ENCODE measurements at regions not wholly inside any gene's neighbourhood (a gene's known extent, or its start where the extent isn't known, plus 50 kb on each side); places are given as distances from the start of the nearest gene placed in this dataset.

DNA sequence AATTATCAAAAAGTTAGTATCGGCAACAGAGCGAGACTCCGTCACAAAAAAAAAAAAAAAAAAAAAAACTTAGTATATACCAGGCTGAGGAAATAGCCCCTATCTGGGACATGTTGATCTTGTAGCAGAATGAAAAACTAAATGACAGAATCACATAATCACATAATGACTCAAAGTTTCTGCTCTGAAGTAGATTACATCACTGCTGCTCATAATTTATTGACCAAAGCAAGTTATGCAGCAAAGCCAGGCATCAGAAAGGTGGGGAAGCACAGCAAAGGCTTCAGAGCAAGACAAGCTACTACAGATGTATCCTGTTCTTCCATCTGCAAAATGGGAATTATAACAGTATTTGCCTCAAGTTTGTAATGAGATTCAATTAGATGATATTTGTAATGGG lies 68.1 kb downstream of the BOD1L2 start:
- no peak for DNase-seq
- ATAC-seq: no peak
- no peaks in the 10 kb centered on the region for H3K36me3 ChIP-seq
- no peak overlapping the region for H3K4me3 ChIP-seq
- H3K9me3 ChIP-seq: no peaks in the 10 kb centered on the region
- TF ChIP-seq, protein P1, sequence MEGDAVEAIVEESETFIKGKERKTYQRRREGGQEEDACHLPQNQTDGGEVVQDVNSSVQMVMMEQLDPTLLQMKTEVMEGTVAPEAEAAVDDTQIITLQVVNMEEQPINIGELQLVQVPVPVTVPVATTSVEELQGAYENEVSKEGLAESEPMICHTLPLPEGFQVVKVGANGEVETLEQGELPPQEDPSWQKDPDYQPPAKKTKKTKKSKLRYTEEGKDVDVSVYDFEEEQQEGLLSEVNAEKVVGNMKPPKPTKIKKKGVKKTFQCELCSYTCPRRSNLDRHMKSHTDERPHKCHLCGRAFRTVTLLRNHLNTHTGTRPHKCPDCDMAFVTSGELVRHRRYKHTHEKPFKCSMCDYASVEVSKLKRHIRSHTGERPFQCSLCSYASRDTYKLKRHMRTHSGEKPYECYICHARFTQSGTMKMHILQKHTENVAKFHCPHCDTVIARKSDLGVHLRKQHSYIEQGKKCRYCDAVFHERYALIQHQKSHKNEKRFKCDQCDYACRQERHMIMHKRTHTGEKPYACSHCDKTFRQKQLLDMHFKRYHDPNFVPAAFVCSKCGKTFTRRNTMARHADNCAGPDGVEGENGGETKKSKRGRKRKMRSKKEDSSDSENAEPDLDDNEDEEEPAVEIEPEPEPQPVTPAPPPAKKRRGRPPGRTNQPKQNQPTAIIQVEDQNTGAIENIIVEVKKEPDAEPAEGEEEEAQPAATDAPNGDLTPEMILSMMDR (IDR thresholded peaks at IDR 0.05): no peak
- H3K27ac ChIP-seq: no peak overlapping the region
- peaks cover 6% of the 10 kb centered on the region for H3K4me1 ChIP-seq
- intact Hi-C loops (cut with DNase I): no loop called here
- peaks cover 5% of the 10 kb centered on the region for H3K27me3 ChIP-seq (ENCODE audit: low read depth)

DNA sequence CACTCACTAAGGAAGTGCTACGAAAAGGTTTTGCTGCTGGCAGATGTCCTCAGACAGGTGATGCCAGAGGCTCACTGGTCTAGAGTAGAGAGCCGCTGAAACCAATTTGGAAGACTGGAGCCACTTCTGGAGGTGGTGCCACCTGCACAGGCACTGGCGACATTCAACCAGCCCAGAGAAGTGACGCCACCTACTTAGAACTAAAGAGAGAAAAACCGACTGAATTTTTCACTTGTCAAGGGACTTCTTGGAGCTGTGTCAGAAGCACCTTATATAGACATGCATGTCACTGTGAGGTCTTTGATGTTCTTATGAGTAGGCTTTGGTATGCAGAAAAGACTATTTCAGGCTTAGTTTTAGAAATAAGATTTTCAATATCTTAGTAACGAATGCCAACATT lies 71.4 kb downstream of the BOD1L2 start:
- ATAC-seq: no peak

DNA sequence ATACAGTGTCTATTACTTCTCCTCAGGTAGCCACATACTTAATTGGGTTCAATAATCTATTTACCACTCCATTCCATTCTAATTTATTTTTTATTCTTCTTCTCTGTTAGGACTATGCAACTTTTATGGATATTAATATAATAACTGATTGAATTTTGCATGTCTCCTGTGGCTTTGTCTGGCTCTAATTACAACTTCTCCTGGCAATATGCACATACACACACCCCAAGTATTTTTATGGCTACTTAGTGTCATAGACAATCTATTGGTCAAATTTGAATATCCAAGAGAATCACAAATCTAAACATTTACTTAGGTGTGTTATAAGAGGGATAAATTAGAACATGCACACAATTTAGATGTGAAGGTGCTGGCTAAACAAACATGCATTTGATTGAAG lies 73.1 kb downstream of the BOD1L2 start:
- ATAC-seq: no peak

More for the DNA sequence above, 71.4 kb downstream of the BOD1L2 start:
- no peaks in the 10 kb centered on the region for H3K36me3 ChIP-seq
- TF ChIP-seq, protein P1 (IDR thresholded peaks at IDR 0.05): no peak
- intact Hi-C loops (cut with DNase I): no loop called here
- H3K27ac ChIP-seq: no peak overlapping the region
- no peak for DNase-seq
- H3K27me3 ChIP-seq (ENCODE audit: low read depth): no peaks in the 10 kb centered on the region
- no peaks in the 10 kb centered on the region for H3K4me1 ChIP-seq
- H3K9me3 ChIP-seq: no peaks in the 10 kb centered on the region
- no peak overlapping the region for H3K4me3 ChIP-seq

DNA sequence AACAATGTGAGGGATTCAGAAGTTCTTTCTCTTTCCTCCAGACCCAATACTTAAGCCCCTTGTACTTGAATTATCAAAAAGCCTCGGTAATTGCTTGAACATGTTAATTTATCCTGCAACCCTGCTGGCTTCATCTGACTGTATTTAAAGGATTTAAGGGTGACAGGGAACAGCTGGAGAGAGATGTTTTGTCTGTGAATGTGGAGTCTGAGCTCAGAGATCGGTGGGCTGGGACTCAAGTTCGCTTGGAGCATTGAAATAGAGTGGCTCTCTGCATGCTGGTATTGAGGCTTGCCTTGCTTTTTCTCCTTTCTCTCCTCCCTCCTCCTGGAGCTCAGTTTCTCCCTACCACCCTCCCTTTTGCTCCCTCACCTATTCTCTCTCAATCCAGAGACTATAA lies 73.6 kb downstream of the BOD1L2 start:
- TF ChIP-seq, protein P1 (IDR thresholded peaks at IDR 0.05): no peak
- no peak for DNase-seq

More for the DNA sequence above, 73.1 kb downstream of the BOD1L2 start:
- H3K36me3 ChIP-seq: no peaks in the 10 kb centered on the region
- H3K27ac ChIP-seq: no peak overlapping the region
- no peaks in the 10 kb centered on the region for H3K4me1 ChIP-seq
- TF ChIP-seq, protein P1 (IDR thresholded peaks at IDR 0.05): no peak
- no peak overlapping the region for H3K4me3 ChIP-seq
- DNase-seq: no peak
- intact Hi-C loops (cut with DNase I): no loop called here
- H3K9me3 ChIP-seq: no peaks in the 10 kb centered on the region
- H3K27me3 ChIP-seq (ENCODE audit: low read depth): no peaks in the 10 kb centered on the region

DNA sequence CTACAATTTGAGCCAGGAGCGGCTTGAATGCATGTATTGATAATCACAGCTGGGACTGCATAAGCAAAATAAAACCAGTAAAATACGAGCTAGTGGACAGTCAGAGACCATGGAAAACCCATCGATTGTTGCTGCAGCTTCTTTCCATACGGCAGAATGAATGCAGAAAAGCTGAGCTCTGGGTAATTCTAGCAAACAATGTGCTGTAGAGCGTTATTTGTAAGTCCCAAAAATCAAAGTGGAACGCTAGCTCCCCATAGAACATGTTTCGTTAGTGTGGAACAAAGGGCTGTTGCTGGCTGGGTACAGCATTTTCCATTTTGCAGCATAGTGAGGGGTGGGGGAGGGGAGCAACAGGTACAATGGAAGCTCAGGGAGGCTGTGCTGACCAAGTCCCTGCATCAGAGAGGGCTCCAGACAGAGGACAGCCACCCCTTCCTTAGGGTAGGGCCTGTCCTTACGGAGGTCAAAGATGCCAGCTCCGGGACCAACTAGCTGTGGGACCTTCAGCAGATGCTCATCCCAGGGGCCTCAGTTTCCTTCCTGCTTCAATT lies 74.1 kb downstream of the BOD1L2 start:
- intact Hi-C loops (cut with DNase I): no loop called here

More for the DNA sequence above, 73.6 kb downstream of the BOD1L2 start:
- ATAC-seq: no peak
- no peaks in the 10 kb centered on the region for H3K36me3 ChIP-seq
- no peaks in the 10 kb centered on the region for H3K4me1 ChIP-seq
- no peak overlapping the region for H3K4me3 ChIP-seq
- H3K27ac ChIP-seq: no peak overlapping the region
- H3K27me3 ChIP-seq (ENCODE audit: low read depth): no peaks in the 10 kb centered on the region
- no peaks in the 10 kb centered on the region for H3K9me3 ChIP-seq
- intact Hi-C loops (cut with DNase I): no loop called here

More for the DNA sequence above, 74.1 kb downstream of the BOD1L2 start:
- TF ChIP-seq, protein P1 (IDR thresholded peaks at IDR 0.05): no peak
- Histone ChIP-seq H3K4me3 (no peak overlapping the region), H3K9me3 (no peaks in the 10 kb centered on the region), H3K27me3 (ENCODE audit: low read depth) (no peaks in the 10 kb centered on the region), H3K4me1 (no peaks in the 10 kb centered on the region), H3K36me3 (no peaks in the 10 kb centered on the region), H3K27ac (no peak overlapping the region)
- DNase-seq: no peak
- ATAC-seq: no peak

Data from lower lobe of right lung (tissue), 2 donors.